ENCODE measurements at regions not wholly inside any gene's neighbourhood (a gene's known extent, or its start where the extent isn't known, plus 50 kb on each side); places are given as distances from the start of the nearest gene placed in this dataset.

GRCh38 chr4:99763635-99764101 is 53.0 kb upstream of the DAPP1 start:
- no peak overlapping the region for H3K4me3 Mint-ChIP-seq

GRCh38 chr4:99762728-99763127 is 53.9 kb upstream of the DAPP1 start:
- H3K4me1 Mint-ChIP-seq (ENCODE audit: low read depth in 2 of 2), result no peaks in the 10 kb centered on the region
- H3K4me3 Mint-ChIP-seq, result no peak overlapping the region

More at GRCh38 chr4:99763635-99764101, 53.0 kb upstream of the DAPP1 start:
- ATAC-seq (replicated peaks) (no peak), DNase-seq (no peak)
- Mint-ChIP-seq H3K36me3 (ENCODE audit: insufficient read depth) (no peaks in the 10 kb centered on the region), H3K4me1 (ENCODE audit: low read depth in 2 of 2) (no peaks in the 10 kb centered on the region), H3K9me3 (no peaks in the 10 kb centered on the region), H3K27ac (no peak overlapping the region), H3K27me3 (peaks cover 5 to 10% of the 10 kb centered on the region in 2 donors)

GRCh38 chr4:99759988-99760387 is 56.6 kb upstream of the DAPP1 start:
- Mint-ChIP-seq H3K36me3 (ENCODE audit: insufficient read depth) (no peaks in the 10 kb centered on the region), H3K27me3 (peaks cover 5 to 22% of the 10 kb centered on the region in 2 donors), H3K27ac (no peak overlapping the region), H3K9me3 (no peaks in the 10 kb centered on the region), H3K4me1 (ENCODE audit: low read depth in 2 of 2) (no peaks in the 10 kb centered on the region), H3K4me3 (no peak overlapping the region)
- DNase-seq (no peak), ATAC-seq (replicated peaks) (no peak)

More at GRCh38 chr4:99762728-99763127, 53.9 kb upstream of the DAPP1 start:
- Mint-ChIP-seq H3K9me3 (no peaks in the 10 kb centered on the region), H3K36me3 (ENCODE audit: insufficient read depth) (no peaks in the 10 kb centered on the region), H3K27me3 (peaks cover 5 to 10% of the 10 kb centered on the region in 2 donors), H3K27ac (no peak overlapping the region)
- DNase-seq (no peak), ATAC-seq (replicated peaks) (no peak)

GRCh38 chr4:99759346-99759984 is 57.2 kb upstream of the DAPP1 start:
- H3K4me3 Mint-ChIP-seq, result no peak overlapping the region
- no peaks in the 10 kb centered on the region for H3K9me3 Mint-ChIP-seq
- H3K4me1 Mint-ChIP-seq (ENCODE audit: low read depth in 2 of 2), result no peaks in the 10 kb centered on the region
- no peak for ATAC-seq (replicated peaks)
- no peak for DNase-seq
- H3K27me3 Mint-ChIP-seq, result peaks cover 5 to 22% of the 10 kb centered on the region in 2 donors
- no peaks in the 10 kb centered on the region for H3K36me3 Mint-ChIP-seq (ENCODE audit: insufficient read depth)
- H3K27ac Mint-ChIP-seq, result no peak overlapping the region

GRCh38 chr4:99755223-99755944 is 61.2 kb upstream of the DAPP1 start:
- no peaks in the 10 kb centered on the region for H3K36me3 Mint-ChIP-seq (ENCODE audit: insufficient read depth)
- no peaks in the 10 kb centered on the region for H3K9me3 Mint-ChIP-seq
- no peak overlapping the region for H3K4me3 Mint-ChIP-seq
- H3K27me3 Mint-ChIP-seq, result peaks cover 10 to 27% of the 10 kb centered on the region in 2 donors
- ATAC-seq (replicated peaks), result no peak
- no peaks in the 10 kb centered on the region for H3K4me1 Mint-ChIP-seq (ENCODE audit: low read depth in 2 of 2)
- DNase-seq, result no peak
- no peak overlapping the region for H3K27ac Mint-ChIP-seq

- no peak overlapping the region for H3K4me3 Mint-ChIP-seq
- ATAC-seq (replicated peaks) (no peak), DNase-seq (no peak)
- H3K27ac Mint-ChIP-seq, result no peak overlapping the region
- H3K36me3 Mint-ChIP-seq (ENCODE audit: insufficient read depth), result no peaks in the 10 kb centered on the region
- no peaks in the 10 kb centered on the region for H3K4me1 Mint-ChIP-seq (ENCODE audit: low read depth in 2 of 2)
- no peaks in the 10 kb centered on the region for H3K9me3 Mint-ChIP-seq
- peaks cover 10 to 27% of the 10 kb centered on the region in 2 donors for H3K27me3 Mint-ChIP-seq
These were observed 61.9 kb upstream of the DAPP1 start for GRCh38 chr4:99754756-99755155.

GRCh38 chr4:99753931-99754330 is 62.7 kb upstream of the DAPP1 start:
- no peaks in the 10 kb centered on the region for H3K4me1 Mint-ChIP-seq (ENCODE audit: low read depth in 2 of 2)

GRCh38 chr4:99749445-99750391 is 66.9 kb upstream of the DAPP1 start:
- H3K27me3 Mint-ChIP-seq, result peaks cover 21 to 25% of the 10 kb centered on the region in 2 donors
- DNase-seq, result no peak
- H3K4me1 Mint-ChIP-seq (ENCODE audit: low read depth in 2 of 2), result no peaks in the 10 kb centered on the region

More at GRCh38 chr4:99753931-99754330, 62.7 kb upstream of the DAPP1 start:
- H3K9me3 Mint-ChIP-seq, result no peaks in the 10 kb centered on the region
- DNase-seq, result no peak
- no peak for ATAC-seq (replicated peaks)
- H3K27me3 Mint-ChIP-seq, result peaks cover 10 to 27% of the 10 kb centered on the region in 2 donors
- H3K4me3 Mint-ChIP-seq, result no peak overlapping the region
- no peak overlapping the region for H3K27ac Mint-ChIP-seq
- no peaks in the 10 kb centered on the region for H3K36me3 Mint-ChIP-seq (ENCODE audit: insufficient read depth)

GRCh38 chr4:99746443-99746842 is 70.2 kb upstream of the DAPP1 start:
- Mint-ChIP-seq H3K4me1 (ENCODE audit: low read depth in 2 of 2) (no peaks in the 10 kb centered on the region), H3K36me3 (ENCODE audit: insufficient read depth) (no peaks in the 10 kb centered on the region), H3K4me3 (no peak overlapping the region), H3K27me3 (peaks cover 12 to 25% of the 10 kb centered on the region in 2 donors), H3K9me3 (no peaks in the 10 kb centered on the region), H3K27ac (no peak overlapping the region)
- DNase-seq (no peak), ATAC-seq (replicated peaks) (no peak)

More at GRCh38 chr4:99749445-99750391, 66.9 kb upstream of the DAPP1 start:
- Mint-ChIP-seq H3K36me3 (ENCODE audit: insufficient read depth) (no peaks in the 10 kb centered on the region), H3K4me3 (no peak overlapping the region), H3K9me3 (no peaks in the 10 kb centered on the region), H3K27ac (no peak overlapping the region)
- no peak for ATAC-seq (replicated peaks)

- Mint-ChIP-seq H3K4me1 (ENCODE audit: low read depth in 2 of 2) (no peaks in the 10 kb centered on the region), H3K36me3 (ENCODE audit: insufficient read depth) (no peaks in the 10 kb centered on the region), H3K9me3 (peaks cover 0 to 1% of the 10 kb centered on the region in 2 donors), H3K4me3 (no peak overlapping the region), H3K27ac (no peak overlapping the region), H3K27me3 (peaks cover 21 to 31% of the 10 kb centered on the region in 2 donors)
- no peak for ATAC-seq (replicated peaks)
- no peak for DNase-seq
These were observed 79.2 kb upstream of the C4orf54 start for GRCh38 chr4:99736846-99737245.

- Mint-ChIP-seq H3K4me1 (ENCODE audit: low read depth in 2 of 2) (no peaks in the 10 kb centered on the region), H3K27ac (no peak overlapping the region), H3K36me3 (ENCODE audit: insufficient read depth) (no peaks in the 10 kb centered on the region), H3K27me3 (peaks cover 21 to 31% of the 10 kb centered on the region in 2 donors), H3K9me3 (peaks cover 0 to 1% of the 10 kb centered on the region in 2 donors), H3K4me3 (no peak overlapping the region)
- ATAC-seq (replicated peaks) (no peak), DNase-seq (no peak)
These were observed 78.2 kb upstream of the C4orf54 start for GRCh38 chr4:99735822-99736221.

GRCh38 chr4:99734583-99735322 is 77.1 kb upstream of the C4orf54 start:
- no peak for ATAC-seq (replicated peaks)

More at GRCh38 chr4:99734583-99735322, 77.1 kb upstream of the C4orf54 start:
- Mint-ChIP-seq H3K27ac (no peak overlapping the region), H3K4me3 (no peak overlapping the region), H3K27me3 (peaks cover 10 to 32% of the 10 kb centered on the region in 2 donors), H3K36me3 (ENCODE audit: insufficient read depth) (no peaks in the 10 kb centered on the region), H3K4me1 (ENCODE audit: low read depth in 2 of 2) (no peaks in the 10 kb centered on the region), H3K9me3 (peaks cover 0 to 1% of the 10 kb centered on the region in 2 donors)
- no peak for DNase-seq
